ENCODE measurements at regions not wholly inside any gene's neighbourhood (a gene's known extent, or its start where the extent isn't known, plus 50 kb on each side); places are given as distances from the start of the nearest gene placed in this dataset.

GRCh38 chr4:141340458-141340857 is 119.8 kb downstream of the ZNF330 start:
- TF ChIP-seq, protein P1, sequence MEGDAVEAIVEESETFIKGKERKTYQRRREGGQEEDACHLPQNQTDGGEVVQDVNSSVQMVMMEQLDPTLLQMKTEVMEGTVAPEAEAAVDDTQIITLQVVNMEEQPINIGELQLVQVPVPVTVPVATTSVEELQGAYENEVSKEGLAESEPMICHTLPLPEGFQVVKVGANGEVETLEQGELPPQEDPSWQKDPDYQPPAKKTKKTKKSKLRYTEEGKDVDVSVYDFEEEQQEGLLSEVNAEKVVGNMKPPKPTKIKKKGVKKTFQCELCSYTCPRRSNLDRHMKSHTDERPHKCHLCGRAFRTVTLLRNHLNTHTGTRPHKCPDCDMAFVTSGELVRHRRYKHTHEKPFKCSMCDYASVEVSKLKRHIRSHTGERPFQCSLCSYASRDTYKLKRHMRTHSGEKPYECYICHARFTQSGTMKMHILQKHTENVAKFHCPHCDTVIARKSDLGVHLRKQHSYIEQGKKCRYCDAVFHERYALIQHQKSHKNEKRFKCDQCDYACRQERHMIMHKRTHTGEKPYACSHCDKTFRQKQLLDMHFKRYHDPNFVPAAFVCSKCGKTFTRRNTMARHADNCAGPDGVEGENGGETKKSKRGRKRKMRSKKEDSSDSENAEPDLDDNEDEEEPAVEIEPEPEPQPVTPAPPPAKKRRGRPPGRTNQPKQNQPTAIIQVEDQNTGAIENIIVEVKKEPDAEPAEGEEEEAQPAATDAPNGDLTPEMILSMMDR (IDR thresholded peaks at IDR 0.05; ENCODE audit: insufficient read depth, low read depth, low read length, missing control alignments): no peak
- H3K4me3 ChIP-seq (ENCODE audit: low read length): no peak overlapping the region
- DNase-seq (ENCODE audit: low read depth): no peak

DNA sequence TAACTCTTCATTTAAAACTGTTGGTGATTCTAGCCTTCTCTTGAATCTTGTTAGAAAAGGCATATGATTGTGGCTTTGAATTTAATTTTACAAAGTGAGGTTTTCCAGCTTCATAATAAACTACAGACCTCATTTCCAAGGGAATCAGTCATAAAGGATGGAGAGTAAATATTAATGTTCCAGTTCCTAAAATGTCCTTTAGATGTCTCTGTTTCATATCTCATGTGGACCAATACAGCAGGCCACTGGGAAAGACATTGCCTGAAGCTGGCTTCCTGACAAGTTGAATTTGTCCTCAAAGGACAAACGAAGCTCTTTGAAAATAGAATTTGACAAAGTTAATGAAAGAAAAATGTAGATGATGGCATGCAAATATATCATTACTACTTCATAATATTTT is 125.4 kb downstream of the ZNF330 start:
- DNase-seq (ENCODE audit: low read depth): peak; percentile 64
- H3K4me3 ChIP-seq (ENCODE audit: low read length): no peak overlapping the region
- TF ChIP-seq, protein P1 (IDR thresholded peaks at IDR 0.05; ENCODE audit: insufficient read depth, low read depth, low read length, missing control alignments): peak; percentile 60

GRCh38 chr4:141347684-141348083 is 127.0 kb downstream of the ZNF330 start:
- H3K4me3 ChIP-seq (ENCODE audit: low read length): no peak overlapping the region
- TF ChIP-seq, protein P1 (IDR thresholded peaks at IDR 0.05; ENCODE audit: insufficient read depth, low read depth, low read length, missing control alignments): no peak
- DNase-seq (ENCODE audit: low read depth): no peak

- no peak overlapping the region for H3K4me3 ChIP-seq (ENCODE audit: low read length)
- peak; percentile 24 for DNase-seq (ENCODE audit: low read depth)
- TF ChIP-seq, protein P1 (IDR thresholded peaks at IDR 0.05; ENCODE audit: insufficient read depth, low read depth, low read length, missing control alignments): no peak
Observed at GRCh38 chr4:141348125-141348524, 127.4 kb downstream of the ZNF330 start.

GRCh38 chr4:141348573-141348972 is 127.9 kb downstream of the ZNF330 start:
- TF ChIP-seq, protein P1 (IDR thresholded peaks at IDR 0.05; ENCODE audit: insufficient read depth, low read depth, low read length, missing control alignments): no peak
- H3K4me3 ChIP-seq (ENCODE audit: low read length): no peak overlapping the region
- DNase-seq (ENCODE audit: low read depth): no peak

GRCh38 chr4:141349236-141349635 is 128.5 kb downstream of the ZNF330 start:
- TF ChIP-seq, protein P1 (IDR thresholded peaks at IDR 0.05; ENCODE audit: insufficient read depth, low read depth, low read length, missing control alignments): no peak
- H3K4me3 ChIP-seq (ENCODE audit: low read length): no peak overlapping the region
- DNase-seq (ENCODE audit: low read depth): no peak

- TF ChIP-seq, protein P1 (IDR thresholded peaks at IDR 0.05; ENCODE audit: insufficient read depth, low read depth, low read length, missing control alignments): no peak
- DNase-seq (ENCODE audit: low read depth): peak; percentile 68
- H3K4me3 ChIP-seq (ENCODE audit: low read length): no peak overlapping the region
Observed at GRCh38 chr4:141350122-141350905, 129.6 kb downstream of the ZNF330 start.

All from epithelial cell of esophagus (primary cell).